Endothelial cell (in vitro differentiated cells): ENCODE measurements at regions not wholly inside any gene's neighbourhood (a gene's known extent, or its start where the extent isn't known, plus 50 kb on each side); places are given as distances from the start of the nearest gene placed in this dataset.

Experiments
- DNase-seq: peaks from one replicate; pipeline ENCODE4 v3.0.0; 2021; ENCODE audit warnings: low spot score
- H3K27ac Mint-ChIP-seq: one replicate; pipeline ENCODE4 v1.8.0; 2021; ENCODE audit warnings: mixed read lengths, inconsistent platforms; ENCODE audit not compliant: unreplicated experiment
- H3K27me3 Mint-ChIP-seq: one replicate; pipeline ENCODE4 v1.8.0; 2021; ENCODE audit warnings: mild to moderate bottlenecking, moderate library complexity, mixed read lengths, inconsistent platforms; ENCODE audit not compliant: unreplicated experiment
- H3K36me3 Mint-ChIP-seq: one replicate; pipeline ENCODE4 v1.8.0; 2021; ENCODE audit warnings: mild to moderate bottlenecking, low read depth, mixed read lengths, inconsistent platforms; ENCODE audit not compliant: unreplicated experiment
- H3K4me1 Mint-ChIP-seq: one replicate; pipeline ENCODE4 v1.8.0; 2021; ENCODE audit warnings: mild to moderate bottlenecking, mixed read lengths, inconsistent platforms; ENCODE audit not compliant: unreplicated experiment
- H3K4me3 Mint-ChIP-seq: one replicate; pipeline ENCODE4 v1.8.0; 2021; ENCODE audit warnings: mild to moderate bottlenecking, mixed read lengths, inconsistent platforms; ENCODE audit not compliant: unreplicated experiment
- H3K9me3 Mint-ChIP-seq: one replicate; pipeline ENCODE4 v1.8.0; 2021; ENCODE audit warnings: mixed read lengths, inconsistent platforms; ENCODE audit not compliant: unreplicated experiment
- TF ChIP-seq, protein P1 (sequence below): fragments of 200-600 bp; sonication (generic); IDR thresholded peaks from one replicate; pipeline ENCODE4 v1.5.0; 2021; ENCODE audit warnings: antibody characterized with exemption; ENCODE audit not compliant: unreplicated experiment

GRCh38 chr2:71813315-71813714, 334.3 kb downstream of the CYP26B1 start:
- no peak for DNase-seq
- Mint-ChIP-seq H3K4me3 (no peak overlapping the region), H3K27ac (no peak overlapping the region)

DNA sequence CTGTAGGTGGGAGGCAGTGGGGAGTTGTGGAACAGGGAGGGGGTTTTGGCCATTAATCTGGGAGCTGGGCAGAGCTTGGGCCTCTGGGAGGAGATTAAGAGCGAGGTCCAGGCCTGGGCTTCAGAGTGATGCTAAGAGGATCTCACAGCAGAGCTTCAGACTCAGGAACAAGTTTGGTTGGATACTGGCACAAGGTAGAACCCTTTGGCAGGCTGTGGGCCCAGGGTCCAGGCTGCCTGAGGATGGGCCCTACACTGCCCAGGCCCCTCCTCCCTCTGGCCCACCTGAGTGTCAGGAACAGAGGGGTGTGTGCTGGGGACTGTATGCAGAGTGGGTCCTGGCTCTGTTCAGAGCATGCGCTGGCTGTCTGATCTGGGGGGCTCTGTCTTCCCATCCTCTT, 334.9 kb downstream of the CYP26B1 start:
- no peak overlapping the region for H3K4me3 Mint-ChIP-seq
- TF ChIP-seq, protein P1, sequence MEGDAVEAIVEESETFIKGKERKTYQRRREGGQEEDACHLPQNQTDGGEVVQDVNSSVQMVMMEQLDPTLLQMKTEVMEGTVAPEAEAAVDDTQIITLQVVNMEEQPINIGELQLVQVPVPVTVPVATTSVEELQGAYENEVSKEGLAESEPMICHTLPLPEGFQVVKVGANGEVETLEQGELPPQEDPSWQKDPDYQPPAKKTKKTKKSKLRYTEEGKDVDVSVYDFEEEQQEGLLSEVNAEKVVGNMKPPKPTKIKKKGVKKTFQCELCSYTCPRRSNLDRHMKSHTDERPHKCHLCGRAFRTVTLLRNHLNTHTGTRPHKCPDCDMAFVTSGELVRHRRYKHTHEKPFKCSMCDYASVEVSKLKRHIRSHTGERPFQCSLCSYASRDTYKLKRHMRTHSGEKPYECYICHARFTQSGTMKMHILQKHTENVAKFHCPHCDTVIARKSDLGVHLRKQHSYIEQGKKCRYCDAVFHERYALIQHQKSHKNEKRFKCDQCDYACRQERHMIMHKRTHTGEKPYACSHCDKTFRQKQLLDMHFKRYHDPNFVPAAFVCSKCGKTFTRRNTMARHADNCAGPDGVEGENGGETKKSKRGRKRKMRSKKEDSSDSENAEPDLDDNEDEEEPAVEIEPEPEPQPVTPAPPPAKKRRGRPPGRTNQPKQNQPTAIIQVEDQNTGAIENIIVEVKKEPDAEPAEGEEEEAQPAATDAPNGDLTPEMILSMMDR, result no peak
- no peak overlapping the region for H3K27ac Mint-ChIP-seq
- H3K4me1 Mint-ChIP-seq, result no peaks in the 10 kb centered on the region
- peaks cover 12% of the 10 kb centered on the region for H3K27me3 Mint-ChIP-seq
- DNase-seq, result no peak
- H3K9me3 Mint-ChIP-seq, result no peaks in the 10 kb centered on the region
- peaks cover 4% of the 10 kb centered on the region for H3K36me3 Mint-ChIP-seq

More at GRCh38 chr2:71813315-71813714, 334.3 kb downstream of the CYP26B1 start:
- Mint-ChIP-seq H3K27me3 (peaks cover 12% of the 10 kb centered on the region), H3K4me1 (no peaks in the 10 kb centered on the region), H3K36me3 (peaks cover 4% of the 10 kb centered on the region), H3K9me3 (no peaks in the 10 kb centered on the region)
- TF ChIP-seq, protein P1, result no peak

DNA sequence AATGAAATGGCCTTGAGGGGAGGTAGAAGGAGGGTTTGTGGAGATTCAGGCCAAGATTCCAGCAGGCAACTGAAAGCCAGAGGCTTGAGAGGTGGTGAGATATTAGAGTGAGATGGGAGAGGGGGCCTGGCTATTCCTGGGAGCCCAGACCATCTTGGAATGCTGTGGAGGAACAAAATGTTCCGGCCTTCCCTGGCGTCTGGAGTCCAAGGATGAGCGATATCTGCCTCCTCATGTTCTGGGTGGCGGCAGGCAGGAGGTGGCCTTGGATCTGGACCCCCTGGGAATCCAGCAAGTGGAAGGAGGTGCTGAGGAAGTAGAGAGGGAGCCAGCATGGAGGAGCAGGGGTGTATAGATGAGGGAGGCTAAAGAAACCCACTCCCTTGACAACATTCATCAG, 335.9 kb downstream of the CYP26B1 start:
- no peaks in the 10 kb centered on the region for H3K4me1 Mint-ChIP-seq
- peaks cover 4% of the 10 kb centered on the region for H3K36me3 Mint-ChIP-seq
- no peaks in the 10 kb centered on the region for H3K9me3 Mint-ChIP-seq
- peaks cover 12% of the 10 kb centered on the region for H3K27me3 Mint-ChIP-seq
- no peak for DNase-seq
- TF ChIP-seq, protein P1, result no peak
- no peak overlapping the region for H3K4me3 Mint-ChIP-seq
- no peak overlapping the region for H3K27ac Mint-ChIP-seq

- no peaks in the 10 kb centered on the region for H3K9me3 Mint-ChIP-seq
- TF ChIP-seq, protein P1, result no peak
- no peak overlapping the region for H3K4me3 Mint-ChIP-seq
- no peaks in the 10 kb centered on the region for H3K4me1 Mint-ChIP-seq
- H3K27ac Mint-ChIP-seq, result no peak overlapping the region
- no peak for DNase-seq
- peaks cover 12% of the 10 kb centered on the region for H3K27me3 Mint-ChIP-seq
- H3K36me3 Mint-ChIP-seq, result peaks cover 4% of the 10 kb centered on the region
These were observed 336.5 kb downstream of the CYP26B1 start for GRCh38 chr2:71811157-71811556.

DNA sequence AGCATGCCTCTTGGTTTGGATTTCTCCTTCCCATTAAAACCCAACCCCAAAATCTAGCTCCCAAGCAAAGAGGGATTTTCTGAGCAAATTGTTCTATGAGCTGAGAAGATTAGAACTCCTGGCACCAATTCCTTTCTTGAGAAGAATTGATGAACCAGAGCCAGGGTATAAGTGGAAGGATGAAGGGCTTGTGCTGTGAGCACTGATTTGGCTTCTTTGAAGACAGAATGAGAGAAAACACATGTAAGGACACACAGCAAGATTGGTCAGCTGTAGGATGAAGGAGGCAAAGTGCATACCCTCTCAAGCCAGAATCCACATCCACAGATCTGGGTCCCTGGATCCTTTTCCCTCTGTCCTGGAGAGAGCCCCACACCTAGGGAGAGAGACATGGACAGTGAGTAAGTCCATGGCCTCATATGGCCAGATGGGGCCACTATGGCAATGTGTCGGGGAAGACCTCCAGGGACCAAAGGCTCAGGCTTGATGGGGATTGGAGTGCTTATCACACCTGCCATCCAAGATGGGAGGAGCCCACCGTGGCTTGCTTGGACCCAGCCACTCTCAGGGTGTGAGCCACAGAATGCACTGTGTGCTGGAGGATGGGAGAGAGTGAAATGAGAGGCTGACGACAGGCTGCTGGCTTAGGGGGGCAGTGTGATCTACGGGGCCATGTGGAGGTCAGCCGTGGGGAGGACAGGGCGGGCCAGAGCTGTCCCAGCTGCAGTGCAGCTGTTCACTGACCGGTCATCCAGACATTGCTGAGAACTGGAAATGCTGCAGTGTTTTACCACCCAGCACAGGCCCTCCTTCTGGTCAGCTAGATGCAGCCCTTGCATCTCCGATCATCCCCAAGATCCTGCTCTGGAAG, 339.8 kb downstream of the CYP26B1 start:
- peaks cover 3% of the 10 kb centered on the region for H3K4me1 Mint-ChIP-seq
- no peak overlapping the region for H3K4me3 Mint-ChIP-seq
- no peak for DNase-seq
- H3K9me3 Mint-ChIP-seq, result no peaks in the 10 kb centered on the region
- peaks cover 5% of the 10 kb centered on the region for H3K27me3 Mint-ChIP-seq
- H3K27ac Mint-ChIP-seq, result no peak overlapping the region
- peaks cover 4% of the 10 kb centered on the region for H3K36me3 Mint-ChIP-seq
- TF ChIP-seq, protein P1, result no peak
